Epithelial cell of proximal tubule (primary cell): ENCODE measurements at regions not wholly inside any gene's neighbourhood (a gene's known extent, or its start where the extent isn't known, plus 50 kb on each side); places are given as distances from the start of the nearest gene placed in this dataset.

Source experiments
- DNase-seq: peaks from one replicate; pipeline ENCODE4 v3.0.0-alpha.2; 2011; ENCODE audit warnings: low read depth
- H3K4me3 ChIP-seq: 2 replicates; pipeline ENCODE4 v1.5.1; 2011; ENCODE audit warnings: low read depth, mild to moderate bottlenecking, low read length
- CTCF ChIP-seq: conservative IDR thresholded peaks from 2 replicates; pipeline ENCODE4 v1.5.1; 2012; ENCODE audit warnings: low read depth, mild to moderate bottlenecking, low read length

- DNase-seq, result no peak
- no peak overlapping the region for H3K4me3 ChIP-seq
- TF ChIP-seq CTCF, result peak; percentile 6
Measured at GRCh38 chr10:44046605-44047004, 338.3 kb downstream of the CXCL12 start.

GRCh38 chr10:44045020-44045419, 339.9 kb downstream of the CXCL12 start:
- no peak for DNase-seq
- no peak for TF ChIP-seq CTCF
- no peak overlapping the region for H3K4me3 ChIP-seq

- DNase-seq, result no peak
- no peak overlapping the region for H3K4me3 ChIP-seq
- TF ChIP-seq CTCF, result no peak
Measured at GRCh38 chr10:44044549-44044948, 340.3 kb downstream of the CXCL12 start.

- no peak for DNase-seq
- no peak overlapping the region for H3K4me3 ChIP-seq
- no peak for TF ChIP-seq CTCF
Measured at GRCh38 chr10:44043646-44044375, 341.1 kb downstream of the CXCL12 start.

GRCh38 chr10:44042926-44043602, 341.8 kb downstream of the CXCL12 start:
- H3K4me3 ChIP-seq, result no peak overlapping the region
- DNase-seq, result no peak
- no peak for TF ChIP-seq CTCF

- no peak for DNase-seq
- no peak for TF ChIP-seq CTCF
Measured at GRCh38 chr10:44042075-44042770, 342.7 kb downstream of the CXCL12 start.

GRCh38 chr10:44039599-44039998, 345.3 kb downstream of the CXCL12 start:
- no peak for TF ChIP-seq CTCF
- no peak overlapping the region for H3K4me3 ChIP-seq
- DNase-seq, result no peak

More at GRCh38 chr10:44042075-44042770, 342.7 kb downstream of the CXCL12 start:
- no peak overlapping the region for H3K4me3 ChIP-seq
